ENCODE measurements at regions not wholly inside any gene's neighbourhood (a gene's known extent, or its start where the extent isn't known, plus 50 kb on each side); places are given as distances from the start of the nearest gene placed in this dataset.

GRCh38 chr4:36844448-36844847, 400.1 kb upstream of the NWD2 start:
- no peak for TF ChIP-seq CTCF (IDR thresholded peaks at IDR 0.05)
- H3K36me3 ChIP-seq, result no peaks in the 10 kb centered on the region
- H3K27ac ChIP-seq, result no peak overlapping the region
- no peak for DNase-seq
- H3K9me3 ChIP-seq, result no peaks in the 10 kb centered on the region
- H3K27me3 ChIP-seq, result no peaks in the 10 kb centered on the region
- H3K4me3 ChIP-seq, result no peak overlapping the region
- no peaks in the 10 kb centered on the region for H3K4me1 ChIP-seq
- intact Hi-C loops (cut with DNase I; ENCODE audit: low total_unique reads), result no loop called here

- DNase-seq, result no peak
- no peaks in the 10 kb centered on the region for H3K27me3 ChIP-seq
- H3K27ac ChIP-seq, result no peak overlapping the region
- intact Hi-C loops (cut with DNase I; ENCODE audit: low total_unique reads), result no loop called here
- no peaks in the 10 kb centered on the region for H3K36me3 ChIP-seq
- no peaks in the 10 kb centered on the region for H3K9me3 ChIP-seq
- no peaks in the 10 kb centered on the region for H3K4me1 ChIP-seq
- no peak for TF ChIP-seq CTCF (IDR thresholded peaks at IDR 0.05)
- H3K4me3 ChIP-seq, result no peak overlapping the region
These were observed 391.7 kb upstream of the NWD2 start for GRCh38 chr4:36852856-36853255.

GRCh38 chr4:36854554-36854953, 390.0 kb upstream of the NWD2 start:
- no peak for TF ChIP-seq CTCF (IDR thresholded peaks at IDR 0.05)
- no peaks in the 10 kb centered on the region for H3K36me3 ChIP-seq
- H3K9me3 ChIP-seq, result no peaks in the 10 kb centered on the region
- DNase-seq, result no peak
- H3K27ac ChIP-seq, result no peak overlapping the region
- no peak overlapping the region for H3K4me3 ChIP-seq
- intact Hi-C loops (cut with DNase I; ENCODE audit: low total_unique reads), result no loop called here
- no peaks in the 10 kb centered on the region for H3K4me1 ChIP-seq
- no peaks in the 10 kb centered on the region for H3K27me3 ChIP-seq

GRCh38 chr4:36863601-36864000, 380.9 kb upstream of the NWD2 start:
- no peak overlapping the region for H3K27ac ChIP-seq
- no peak for DNase-seq
- H3K4me1 ChIP-seq, result no peaks in the 10 kb centered on the region
- no peaks in the 10 kb centered on the region for H3K9me3 ChIP-seq
- no peak for TF ChIP-seq CTCF (IDR thresholded peaks at IDR 0.05)
- no peak overlapping the region for H3K4me3 ChIP-seq
- intact Hi-C loops (cut with DNase I; ENCODE audit: low total_unique reads), result no loop called here
- H3K27me3 ChIP-seq, result no peaks in the 10 kb centered on the region
- no peaks in the 10 kb centered on the region for H3K36me3 ChIP-seq

- DNase-seq, result no peak
- H3K4me1 ChIP-seq, result no peaks in the 10 kb centered on the region
- H3K36me3 ChIP-seq, result no peaks in the 10 kb centered on the region
- no peak for TF ChIP-seq CTCF (IDR thresholded peaks at IDR 0.05)
- intact Hi-C loops (cut with DNase I; ENCODE audit: low total_unique reads), result no loop called here
- H3K4me3 ChIP-seq, result no peak overlapping the region
- H3K27me3 ChIP-seq, result no peaks in the 10 kb centered on the region
- H3K9me3 ChIP-seq, result no peaks in the 10 kb centered on the region
- H3K27ac ChIP-seq, result no peak overlapping the region
These were observed 374.4 kb upstream of the NWD2 start for GRCh38 chr4:36870121-36870520.

- Histone ChIP-seq H3K4me3 (no peak overlapping the region), H3K27ac (no peak overlapping the region), H3K27me3 (no peaks in the 10 kb centered on the region), H3K4me1 (no peaks in the 10 kb centered on the region), H3K36me3 (no peaks in the 10 kb centered on the region), H3K9me3 (no peaks in the 10 kb centered on the region)
- intact Hi-C loops (cut with DNase I; ENCODE audit: low total_unique reads), result no loop called here
- DNase-seq, result no peak
- no peak for TF ChIP-seq CTCF (IDR thresholded peaks at IDR 0.05)
These were observed 371.9 kb upstream of the NWD2 start for GRCh38 chr4:36872679-36873078.
